Lower leg skin (tissue), 3 donors: ENCODE measurements at regions not wholly inside any gene's neighbourhood (a gene's known extent, or its start where the extent isn't known, plus 50 kb on each side); places are given as distances from the start of the nearest gene placed in this dataset.

Experiments used
- CTCF ChIP-seq, 3 donors: fragments of 450-650 bp; IDR thresholded peaks; one replicate each; pipeline ENCODE4 v1.5.1; 2016; ENCODE audit warnings: antibody characterized with exemption in 3 of 3, mild to moderate bottlenecking in 3 of 3, moderate library complexity in 2 of 3
- POLR2A ChIP-seq, 2 donors: fragments of 450-650 bp; IDR thresholded peaks; one replicate each; pipeline ENCODE4 v1.6.1; 2016 to 2017; ENCODE audit warnings: antibody characterized with exemption in 2 of 2, mild to moderate bottlenecking in 1 of 2, moderate library complexity in 1 of 2

DNA sequence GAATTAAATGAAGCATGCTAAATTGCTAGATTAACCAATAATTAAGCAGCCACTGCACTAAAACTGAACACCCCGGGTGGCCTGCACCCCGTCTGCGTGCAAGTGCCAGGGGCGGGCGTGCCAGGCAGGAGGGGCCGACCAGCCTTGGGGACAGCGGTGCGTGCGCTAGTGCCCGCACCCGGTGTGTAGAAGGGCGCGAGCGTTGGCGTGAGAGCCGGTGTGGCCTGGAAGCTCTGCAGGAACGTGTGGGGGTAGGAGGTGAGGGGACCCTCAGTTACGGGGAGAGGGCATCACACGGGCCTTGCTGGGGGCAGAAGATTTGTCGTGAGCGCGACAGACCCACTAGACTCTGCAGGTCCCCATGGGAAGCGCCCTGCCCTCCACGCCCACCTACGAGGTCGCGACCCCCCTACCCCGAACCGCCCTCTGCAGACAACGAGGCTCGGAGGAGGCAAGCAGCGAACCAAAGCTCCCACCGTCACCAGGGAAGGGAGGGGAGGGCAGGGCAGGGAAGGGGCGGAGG, 105.8 kb downstream of the FAM53A start:
- TF ChIP-seq CTCF (IDR thresholded peaks at IDR 0.05) (no peak), POLR2A (IDR thresholded peaks at IDR 0.05) (no peak)
